GM23338 (cell line): ENCODE measurements at regions not wholly inside any gene's neighbourhood (a gene's known extent, or its start where the extent isn't known, plus 50 kb on each side); places are given as distances from the start of the nearest gene placed in this dataset.

Experiments used
- ATAC-seq: fragments of 200-7000 bp; cut with Tn5 transposase; 3 replicates; pipeline ENCODE4 v1.9.1; 2020
- DNase-seq: peaks from one replicate; pipeline ENCODE4 v3.0.0-alpha.2; 2015; ENCODE audit warnings: low spot score
- H2AFZ ChIP-seq: fragments of 200-600 bp; sonication (generic); 2 replicates; pipeline ENCODE4 v1.8.0; 2016; ENCODE audit warnings: antibody characterized with exemption, mild to moderate bottlenecking, moderate library complexity
- H3F3A ChIP-seq: fragments of 200-600 bp; sonication (generic); replicated peaks from 2 replicates; pipeline ENCODE4 v1.8.0; 2017; ENCODE audit warnings: antibody characterized with exemption, mixed run types, low read depth
- H3K27ac ChIP-seq: fragments of 200-600 bp; sonication (generic); 2 replicates; pipeline ENCODE4 v1.6.1; 2016; ENCODE audit warnings: low read depth
- H3K27me3 ChIP-seq: fragments of 200-600 bp; sonication (generic); 2 replicates; pipeline ENCODE4 v1.8.0; 2016; ENCODE audit warnings: mild to moderate bottlenecking, mixed run types, moderate library complexity; ENCODE audit not compliant: insufficient read depth
- H3K36me3 ChIP-seq: fragments of 200-600 bp; sonication (generic); 2 replicates; pipeline ENCODE4 v1.8.0; 2016; ENCODE audit warnings: mild to moderate bottlenecking; ENCODE audit not compliant: insufficient read depth
- H3K4me1 ChIP-seq: fragments of 200-600 bp; sonication (generic); 2 replicates; pipeline ENCODE4 v1.8.0; 2016; ENCODE audit warnings: mild to moderate bottlenecking, moderate library complexity; ENCODE audit not compliant: insufficient read depth
- H3K4me2 ChIP-seq: fragments of 200-600 bp; sonication (generic); 2 replicates; pipeline ENCODE4 v1.7.1; 2017; ENCODE audit warnings: mixed run types
- H3K4me3 ChIP-seq: fragments of 200-600 bp; sonication (generic); 2 replicates; pipeline ENCODE4 v1.6.1; 2016; ENCODE audit warnings: mixed run types
- H3K79me2 ChIP-seq: fragments of 200-600 bp; sonication (generic); replicated peaks from 2 replicates; pipeline ENCODE4 v1.8.0; 2017; ENCODE audit warnings: mild to moderate bottlenecking; ENCODE audit not compliant: insufficient read depth
- H3K9me2 ChIP-seq: fragments of 200-600 bp; sonication (generic); 2 replicates; pipeline ENCODE4 v1.8.0; 2017; ENCODE audit not compliant: insufficient read depth
- H4K20me1 ChIP-seq: fragments of 200-600 bp; sonication (generic); replicated peaks from 2 replicates; pipeline ENCODE4 v1.8.0; 2017; ENCODE audit warnings: mild to moderate bottlenecking; ENCODE audit not compliant: insufficient read depth
- H3K27ac Mint-ChIP-seq: 2 replicates; pipeline ENCODE4 v1.8.0; 2020; ENCODE audit warnings: inconsistent platforms, mild to moderate bottlenecking, moderate library complexity, mixed read lengths
- H3K27me3 Mint-ChIP-seq: 3 replicates; pipeline ENCODE4 v1.8.0; 2022; ENCODE audit warnings: low read depth, mild to moderate bottlenecking, moderate library complexity, mixed read lengths, inconsistent platforms; ENCODE audit not compliant: insufficient read depth, poor library complexity
- H3K36me3 Mint-ChIP-seq: 3 replicates; pipeline ENCODE4 v1.8.0; 2021; ENCODE audit warnings: low read depth, mild to moderate bottlenecking, inconsistent platforms, moderate library complexity, mixed read lengths
- H3K4me1 Mint-ChIP-seq: 3 replicates; pipeline ENCODE4 v1.8.0; 2020; ENCODE audit warnings: mild to moderate bottlenecking, inconsistent platforms, mixed read lengths
- H3K4me3 Mint-ChIP-seq: 3 replicates; pipeline ENCODE4 v1.8.0; 2021; ENCODE audit warnings: moderate library complexity, mild to moderate bottlenecking, inconsistent platforms, mixed read lengths
- H3K9me3 Mint-ChIP-seq: 3 replicates; pipeline ENCODE4 v1.8.0; 2020; ENCODE audit warnings: moderate library complexity, mild to moderate bottlenecking, inconsistent platforms, mixed read lengths
- CREB1 ChIP-seq: fragments of 250-450 bp; sonication (Bioruptor Pico); IDR thresholded peaks from 2 replicates; pipeline ENCODE4 v1.5.0; 2020; ENCODE audit warnings: low read depth, mild to moderate bottlenecking, moderate library complexity
- EZH2 ChIP-seq: fragments of 200-600 bp; sonication (generic); IDR thresholded peaks from one replicate; pipeline ENCODE4 v1.8.0; 2017; ENCODE audit warnings: antibody characterized with exemption, mild to moderate bottlenecking, low read depth; ENCODE audit not compliant: unreplicated experiment
- EZH2phosphoT487 ChIP-seq: fragments of 200-600 bp; sonication (generic); IDR thresholded peaks from one replicate; pipeline ENCODE4 v1.8.1; 2018; ENCODE audit warnings: antibody characterized with exemption; ENCODE audit not compliant: unreplicated experiment
- JUNB ChIP-seq: IDR thresholded peaks from one replicate; pipeline ENCODE4 v1.6.1; 2016; ENCODE audit warnings: antibody characterized with exemption; ENCODE audit not compliant: unreplicated experiment
- NANOG ChIP-seq: IDR thresholded peaks from 2 replicates; pipeline ENCODE4 v1.6.1; 2016; ENCODE audit warnings: antibody characterized with exemption, borderline replicate concordance
- POLR2AphosphoS5 ChIP-seq: IDR thresholded peaks from 2 replicates; pipeline ENCODE4 v1.6.1; 2016; ENCODE audit warnings: antibody characterized with exemption, low read depth
- STAT1 ChIP-seq: IDR thresholded peaks from one replicate; pipeline ENCODE4 v1.6.1; 2016; ENCODE audit warnings: antibody characterized with exemption; ENCODE audit not compliant: unreplicated experiment
- ZNF114 ChIP-seq: fragments of 250-450 bp; sonication (Bioruptor Pico); IDR thresholded peaks from 2 replicates; pipeline ENCODE4 v1.5.0; 2020; ENCODE audit warnings: mild to moderate bottlenecking, moderate library complexity
- ZNF331 ChIP-seq: fragments of 250-450 bp; sonication (Bioruptor Pico); IDR thresholded peaks from 2 replicates; pipeline ENCODE4 v1.5.0; 2020; ENCODE audit warnings: low read depth, mild to moderate bottlenecking, moderate library complexity
- TF ChIP-seq, protein P1 (sequence below): fragments of 250-450 bp; sonication (Bioruptor Pico); IDR thresholded peaks from 2 replicates; pipeline ENCODE4 v1.5.0; 2020; ENCODE audit warnings: mild to moderate bottlenecking, moderate library complexity
- TF ChIP-seq, protein P2 (sequence below): IDR thresholded peaks from 2 replicates; pipeline ENCODE4 v1.6.1; 2016; ENCODE audit warnings: antibody characterized with exemption
- TF ChIP-seq, protein P3 (sequence below): IDR thresholded peaks from one replicate; pipeline ENCODE4 v1.6.1; 2018; ENCODE audit warnings: antibody characterized with exemption; ENCODE audit not compliant: unreplicated experiment
- TF ChIP-seq, protein P4 (sequence below), 2 experiments: fragments of 200-600 bp in 1 of 2; sonication (generic) in 1 of 2; conservative IDR thresholded peaks; 2 replicates each; pipeline versions ENCODE4 v1.5.1 to v1.6.1; 2016 to 2017; ENCODE audit warnings: antibody characterized with exemption in 2 of 2, low read depth in 2 of 2, mild to moderate bottlenecking in 2 of 2, moderate library complexity in 1 of 2

DNA sequence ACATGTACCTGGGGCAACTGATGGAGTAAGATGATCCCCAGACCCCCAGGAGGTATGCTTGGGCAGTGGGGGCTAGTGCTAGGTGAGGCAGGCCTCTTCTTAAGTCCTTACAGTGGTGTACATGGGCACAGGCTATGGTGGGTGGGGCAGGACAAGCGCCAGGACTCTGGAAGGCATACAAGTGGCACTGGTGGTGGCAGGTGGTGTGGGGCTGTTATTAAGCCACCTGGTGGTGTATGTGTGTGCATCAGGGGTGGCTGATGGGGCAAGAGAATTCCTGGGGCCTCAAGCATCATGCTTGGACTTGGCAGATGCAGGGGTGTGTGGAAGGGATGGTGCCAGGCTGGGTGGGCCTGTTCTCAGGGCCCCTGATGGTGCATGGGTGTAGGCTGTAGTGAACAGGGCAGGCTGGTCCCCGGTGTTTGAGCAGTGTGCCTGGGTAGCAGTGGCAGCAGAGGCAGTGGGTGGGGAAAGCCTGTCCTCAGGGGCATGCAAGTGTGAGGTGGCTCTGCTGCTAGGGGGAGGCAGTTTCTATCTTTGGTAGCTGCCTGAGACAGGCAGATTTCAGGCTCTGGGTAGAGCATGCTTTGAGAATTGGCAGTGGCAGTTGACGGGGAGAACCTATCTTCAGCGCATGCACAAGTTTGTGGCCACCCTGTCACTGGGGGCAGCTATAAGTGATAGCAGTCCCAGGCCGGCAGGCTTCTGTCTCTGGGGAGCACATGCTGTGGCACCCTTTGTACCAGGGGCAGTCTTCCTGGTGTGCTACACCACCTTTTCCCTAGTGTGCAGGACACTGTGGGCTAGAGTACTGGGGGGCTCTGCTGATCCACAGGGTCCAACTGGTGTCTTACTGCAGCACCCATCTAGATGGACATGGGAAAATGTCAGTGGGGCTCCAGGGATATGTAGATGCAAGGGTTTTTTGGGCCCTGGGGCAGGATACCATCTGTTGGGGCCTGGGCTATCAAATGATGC is 52.6 kb upstream of the ABCD2 start:
- DNase-seq, result no peak
- Histone ChIP-seq H3K9me2 (peaks cover 13% of the 10 kb centered on the region), H2AFZ (no peak overlapping the region), H3K4me1 (peaks cover 6% of the 10 kb centered on the region; the same call in 1 of the 2 replicates), H3K79me2 (no peaks in the 10 kb centered on the region), H3K36me3 (no peaks in the 10 kb centered on the region), H3K4me3 (no peak overlapping the region), H3K27me3 (no peaks in the 10 kb centered on the region), H3K4me2 (no peak overlapping the region), H4K20me1 (no peaks in the 10 kb centered on the region), H3K27ac (no peak overlapping the region), H3F3A (no peaks in the 10 kb centered on the region)
- no peak for ATAC-seq
- Mint-ChIP-seq H3K27ac (no peak overlapping the region), H3K27me3 (peaks cover 4% of the 10 kb centered on the region), H3K4me3 (no peak overlapping the region), H3K36me3 (peaks cover 5% of the 10 kb centered on the region; the same call in 2 of the 3 replicates), H3K4me1 (peaks cover 4% of the 10 kb centered on the region; the same call in 1 of the 3 replicates), H3K9me3 (peaks cover 29% of the 10 kb centered on the region)
- TF ChIP-seq, protein P1, sequence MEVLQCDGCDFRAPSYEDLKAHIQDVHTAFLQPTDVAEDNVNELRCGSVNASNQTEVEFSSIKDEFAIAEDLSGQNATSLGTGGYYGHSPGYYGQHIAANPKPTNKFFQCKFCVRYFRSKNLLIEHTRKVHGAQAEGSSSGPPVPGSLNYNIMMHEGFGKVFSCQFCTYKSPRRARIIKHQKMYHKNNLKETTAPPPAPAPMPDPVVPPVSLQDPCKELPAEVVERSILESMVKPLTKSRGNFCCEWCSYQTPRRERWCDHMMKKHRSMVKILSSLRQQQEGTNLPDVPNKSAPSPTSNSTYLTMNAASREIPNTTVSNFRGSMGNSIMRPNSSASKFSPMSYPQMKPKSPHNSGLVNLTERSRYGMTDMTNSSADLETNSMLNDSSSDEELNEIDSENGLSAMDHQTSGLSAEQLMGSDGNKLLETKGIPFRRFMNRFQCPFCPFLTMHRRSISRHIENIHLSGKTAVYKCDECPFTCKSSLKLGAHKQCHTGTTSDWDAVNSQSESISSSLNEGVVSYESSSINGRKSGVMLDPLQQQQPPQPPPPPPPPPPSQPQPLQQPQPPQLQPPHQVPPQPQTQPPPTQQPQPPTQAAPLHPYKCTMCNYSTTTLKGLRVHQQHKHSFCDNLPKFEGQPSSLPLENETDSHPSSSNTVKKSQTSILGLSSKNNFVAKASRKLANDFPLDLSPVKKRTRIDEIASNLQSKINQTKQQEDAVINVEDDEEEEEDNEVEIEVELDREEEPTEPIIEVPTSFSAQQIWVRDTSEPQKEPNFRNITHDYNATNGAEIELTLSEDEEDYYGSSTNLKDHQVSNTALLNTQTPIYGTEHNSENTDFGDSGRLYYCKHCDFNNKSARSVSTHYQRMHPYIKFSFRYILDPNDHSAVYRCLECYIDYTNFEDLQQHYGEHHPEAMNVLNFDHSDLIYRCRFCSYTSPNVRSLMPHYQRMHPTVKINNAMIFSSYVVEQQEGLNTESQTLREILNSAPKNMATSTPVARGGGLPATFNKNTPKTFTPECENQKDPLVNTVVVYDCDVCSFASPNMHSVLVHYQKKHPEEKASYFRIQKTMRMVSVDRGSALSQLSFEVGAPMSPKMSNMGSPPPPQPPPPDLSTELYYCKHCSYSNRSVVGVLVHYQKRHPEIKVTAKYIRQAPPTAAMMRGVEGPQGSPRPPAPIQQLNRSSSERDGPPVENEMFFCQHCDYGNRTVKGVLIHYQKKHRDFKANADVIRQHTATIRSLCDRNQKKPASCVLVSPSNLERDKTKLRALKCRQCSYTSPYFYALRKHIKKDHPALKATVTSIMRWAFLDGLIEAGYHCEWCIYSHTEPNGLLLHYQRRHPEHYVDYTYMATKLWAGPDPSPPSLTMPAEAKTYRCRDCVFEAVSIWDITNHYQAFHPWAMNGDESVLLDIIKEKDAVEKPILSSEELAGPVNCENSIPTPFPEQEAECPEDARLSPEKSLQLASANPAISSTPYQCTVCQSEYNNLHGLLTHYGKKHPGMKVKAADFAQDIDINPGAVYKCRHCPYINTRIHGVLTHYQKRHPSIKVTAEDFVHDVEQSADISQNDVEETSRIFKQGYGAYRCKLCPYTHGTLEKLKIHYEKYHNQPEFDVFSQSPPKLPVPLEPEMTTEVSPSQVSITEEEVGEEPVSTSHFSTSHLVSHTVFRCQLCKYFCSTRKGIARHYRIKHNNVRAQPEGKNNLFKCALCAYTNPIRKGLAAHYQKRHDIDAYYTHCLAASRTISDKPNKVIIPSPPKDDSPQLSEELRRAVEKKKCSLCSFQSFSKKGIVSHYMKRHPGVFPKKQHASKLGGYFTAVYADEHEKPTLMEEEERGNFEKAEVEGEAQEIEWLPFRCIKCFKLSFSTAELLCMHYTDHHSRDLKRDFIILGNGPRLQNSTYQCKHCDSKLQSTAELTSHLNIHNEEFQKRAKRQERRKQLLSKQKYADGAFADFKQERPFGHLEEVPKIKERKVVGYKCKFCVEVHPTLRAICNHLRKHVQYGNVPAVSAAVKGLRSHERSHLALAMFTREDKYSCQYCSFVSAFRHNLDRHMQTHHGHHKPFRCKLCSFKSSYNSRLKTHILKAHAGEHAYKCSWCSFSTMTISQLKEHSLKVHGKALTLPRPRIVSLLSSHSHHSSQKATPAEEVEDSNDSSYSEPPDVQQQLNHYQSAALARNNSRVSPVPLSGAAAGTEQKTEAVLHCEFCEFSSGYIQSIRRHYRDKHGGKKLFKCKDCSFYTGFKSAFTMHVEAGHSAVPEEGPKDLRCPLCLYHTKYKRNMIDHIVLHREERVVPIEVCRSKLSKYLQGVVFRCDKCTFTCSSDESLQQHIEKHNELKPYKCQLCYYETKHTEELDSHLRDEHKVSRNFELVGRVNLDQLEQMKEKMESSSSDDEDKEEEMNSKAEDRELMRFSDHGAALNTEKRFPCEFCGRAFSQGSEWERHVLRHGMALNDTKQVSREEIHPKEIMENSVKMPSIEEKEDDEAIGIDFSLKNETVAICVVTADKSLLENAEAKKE (CRISPR knock-in tag), result no peak
- TF ChIP-seq EZH2phosphoT487, result no peak
- TF ChIP-seq, protein P2, sequence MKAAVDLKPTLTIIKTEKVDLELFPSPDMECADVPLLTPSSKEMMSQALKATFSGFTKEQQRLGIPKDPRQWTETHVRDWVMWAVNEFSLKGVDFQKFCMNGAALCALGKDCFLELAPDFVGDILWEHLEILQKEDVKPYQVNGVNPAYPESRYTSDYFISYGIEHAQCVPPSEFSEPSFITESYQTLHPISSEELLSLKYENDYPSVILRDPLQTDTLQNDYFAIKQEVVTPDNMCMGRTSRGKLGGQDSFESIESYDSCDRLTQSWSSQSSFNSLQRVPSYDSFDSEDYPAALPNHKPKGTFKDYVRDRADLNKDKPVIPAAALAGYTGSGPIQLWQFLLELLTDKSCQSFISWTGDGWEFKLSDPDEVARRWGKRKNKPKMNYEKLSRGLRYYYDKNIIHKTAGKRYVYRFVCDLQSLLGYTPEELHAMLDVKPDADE, result no peak
- TF ChIP-seq, protein P3, sequence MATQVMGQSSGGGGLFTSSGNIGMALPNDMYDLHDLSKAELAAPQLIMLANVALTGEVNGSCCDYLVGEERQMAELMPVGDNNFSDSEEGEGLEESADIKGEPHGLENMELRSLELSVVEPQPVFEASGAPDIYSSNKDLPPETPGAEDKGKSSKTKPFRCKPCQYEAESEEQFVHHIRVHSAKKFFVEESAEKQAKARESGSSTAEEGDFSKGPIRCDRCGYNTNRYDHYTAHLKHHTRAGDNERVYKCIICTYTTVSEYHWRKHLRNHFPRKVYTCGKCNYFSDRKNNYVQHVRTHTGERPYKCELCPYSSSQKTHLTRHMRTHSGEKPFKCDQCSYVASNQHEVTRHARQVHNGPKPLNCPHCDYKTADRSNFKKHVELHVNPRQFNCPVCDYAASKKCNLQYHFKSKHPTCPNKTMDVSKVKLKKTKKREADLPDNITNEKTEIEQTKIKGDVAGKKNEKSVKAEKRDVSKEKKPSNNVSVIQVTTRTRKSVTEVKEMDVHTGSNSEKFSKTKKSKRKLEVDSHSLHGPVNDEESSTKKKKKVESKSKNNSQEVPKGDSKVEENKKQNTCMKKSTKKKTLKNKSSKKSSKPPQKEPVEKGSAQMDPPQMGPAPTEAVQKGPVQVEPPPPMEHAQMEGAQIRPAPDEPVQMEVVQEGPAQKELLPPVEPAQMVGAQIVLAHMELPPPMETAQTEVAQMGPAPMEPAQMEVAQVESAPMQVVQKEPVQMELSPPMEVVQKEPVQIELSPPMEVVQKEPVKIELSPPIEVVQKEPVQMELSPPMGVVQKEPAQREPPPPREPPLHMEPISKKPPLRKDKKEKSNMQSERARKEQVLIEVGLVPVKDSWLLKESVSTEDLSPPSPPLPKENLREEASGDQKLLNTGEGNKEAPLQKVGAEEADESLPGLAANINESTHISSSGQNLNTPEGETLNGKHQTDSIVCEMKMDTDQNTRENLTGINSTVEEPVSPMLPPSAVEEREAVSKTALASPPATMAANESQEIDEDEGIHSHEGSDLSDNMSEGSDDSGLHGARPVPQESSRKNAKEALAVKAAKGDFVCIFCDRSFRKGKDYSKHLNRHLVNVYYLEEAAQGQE, result no peak
- no peak for TF ChIP-seq ZNF114 (CRISPR knock-in tag)
- no peak for TF ChIP-seq POLR2AphosphoS5
- TF ChIP-seq STAT1, result no peak
- TF ChIP-seq, protein P4, sequence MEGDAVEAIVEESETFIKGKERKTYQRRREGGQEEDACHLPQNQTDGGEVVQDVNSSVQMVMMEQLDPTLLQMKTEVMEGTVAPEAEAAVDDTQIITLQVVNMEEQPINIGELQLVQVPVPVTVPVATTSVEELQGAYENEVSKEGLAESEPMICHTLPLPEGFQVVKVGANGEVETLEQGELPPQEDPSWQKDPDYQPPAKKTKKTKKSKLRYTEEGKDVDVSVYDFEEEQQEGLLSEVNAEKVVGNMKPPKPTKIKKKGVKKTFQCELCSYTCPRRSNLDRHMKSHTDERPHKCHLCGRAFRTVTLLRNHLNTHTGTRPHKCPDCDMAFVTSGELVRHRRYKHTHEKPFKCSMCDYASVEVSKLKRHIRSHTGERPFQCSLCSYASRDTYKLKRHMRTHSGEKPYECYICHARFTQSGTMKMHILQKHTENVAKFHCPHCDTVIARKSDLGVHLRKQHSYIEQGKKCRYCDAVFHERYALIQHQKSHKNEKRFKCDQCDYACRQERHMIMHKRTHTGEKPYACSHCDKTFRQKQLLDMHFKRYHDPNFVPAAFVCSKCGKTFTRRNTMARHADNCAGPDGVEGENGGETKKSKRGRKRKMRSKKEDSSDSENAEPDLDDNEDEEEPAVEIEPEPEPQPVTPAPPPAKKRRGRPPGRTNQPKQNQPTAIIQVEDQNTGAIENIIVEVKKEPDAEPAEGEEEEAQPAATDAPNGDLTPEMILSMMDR (conservative IDR thresholded peaks at IDR 0.05; ENCODE audit: low read depth in 2 of 2), result no peak
- no peak for TF ChIP-seq EZH2
- TF ChIP-seq NANOG, result no peak
- no peak for TF ChIP-seq CREB1 (CRISPR knock-in tag)
- no peak for TF ChIP-seq JUNB
- TF ChIP-seq ZNF331 (CRISPR knock-in tag), result no peak
